Mesodermal cell (in vitro differentiated cells): ENCODE measurements at regions not wholly inside any gene's neighbourhood (a gene's known extent, or its start where the extent isn't known, plus 50 kb on each side); places are given as distances from the start of the nearest gene placed in this dataset.

ENCODE experiments used
- H3K27ac ChIP-seq: 2 replicates; pipeline ENCODE4 v1.7.0; 2013; ENCODE audit warnings: mild to moderate bottlenecking, low read depth, low read length, moderate library complexity; ENCODE audit not compliant: severe bottlenecking
- H3K36me3 ChIP-seq: 2 replicates; pipeline ENCODE4 v1.7.1; 2013; ENCODE audit warnings: mild to moderate bottlenecking, low read length, moderate library complexity; ENCODE audit not compliant: control insufficient read depth, insufficient read depth
- H3K4me1 ChIP-seq: one replicate; pipeline ENCODE4 v1.7.1; 2013; ENCODE audit warnings: mild to moderate bottlenecking, low read length; ENCODE audit not compliant: insufficient read depth, control insufficient read depth, poor library complexity, severe bottlenecking
- H3K4me3 ChIP-seq: 2 replicates; pipeline ENCODE4 v1.7.0; 2013; ENCODE audit warnings: low read length, control low read depth, mild to moderate bottlenecking; ENCODE audit not compliant: insufficient read depth, poor library complexity, severe bottlenecking; ENCODE audit errors: extremely low read depth
- H3K9me3 ChIP-seq: 2 replicates; pipeline ENCODE4 v1.7.1; 2013; ENCODE audit warnings: mild to moderate bottlenecking, low read length, moderate library complexity; ENCODE audit not compliant: control insufficient read depth
- whole genome bisulfite sequencing, 2 experiments: methylation state at CpG; one replicate each; pipeline ENCODE4 v1.1.5; 2013; ENCODE audit warnings: missing lambda C conversion rate in 2 of 2; ENCODE audit not compliant: insufficient coverage in 2 of 2; 5-methylcytosine and 5-hydroxymethylcytosine counted together

GRCh38 chr10:43013065-43013464 lies 63.8 kb upstream of the RET start:
- 100% methylated on average over 1 of the region's 1 CpG; no CpG with 5 or more reads in 1 of the 2 experiments for WGBS, 2 experiments
- no peak overlapping the region for H3K27ac ChIP-seq
- H3K36me3 ChIP-seq = no peaks in the 10 kb centered on the region
- H3K4me1 ChIP-seq = no peaks in the 10 kb centered on the region
- H3K4me3 ChIP-seq = no peak overlapping the region
- no peaks in the 10 kb centered on the region for H3K9me3 ChIP-seq

GRCh38 chr10:43024524-43024923 lies 52.3 kb upstream of the RET start:
- WGBS, 2 experiments = 76 to 92% methylated on average over 2 to 3 of the region's 3 CpGs
- no peaks in the 10 kb centered on the region for H3K9me3 ChIP-seq
- H3K4me1 ChIP-seq = peaks cover 3% of the 10 kb centered on the region
- no peak overlapping the region for H3K4me3 ChIP-seq
- H3K27ac ChIP-seq = no peak overlapping the region
- H3K36me3 ChIP-seq = no peaks in the 10 kb centered on the region

GRCh38 chr10:43024942-43025700 lies 51.7 kb upstream of the RET start:
- Histone ChIP-seq H3K9me3 (no peaks in the 10 kb centered on the region), H3K27ac (no peak overlapping the region), H3K36me3 (no peaks in the 10 kb centered on the region), H3K4me1 (peaks cover 3% of the 10 kb centered on the region), H3K4me3 (no peak overlapping the region)
- 91 to 100% methylated on average over 5 of the region's 11 CpGs for WGBS, 2 experiments

- H3K4me1 ChIP-seq = peaks cover 3% of the 10 kb centered on the region
- H3K9me3 ChIP-seq = no peaks in the 10 kb centered on the region
- WGBS, 2 experiments = 15 to 16% methylated on average over 24 to 27 of the region's 41 CpGs
- H3K36me3 ChIP-seq = no peaks in the 10 kb centered on the region
- no peak overlapping the region for H3K4me3 ChIP-seq
- H3K27ac ChIP-seq = no peak overlapping the region
These were observed 50.6 kb upstream of the RET start for GRCh38 chr10:43026039-43026973.
